ENCODE measurements at regions not wholly inside any gene's neighbourhood (a gene's known extent, or its start where the extent isn't known, plus 50 kb on each side); places are given as distances from the start of the nearest gene placed in this dataset.

- TF ChIP-seq CTCF (conservative IDR thresholded peaks at IDR 0.05; ENCODE audit: low read depth, low read length): no peak
- no peak for TF ChIP-seq EZH2phosphoT487 (IDR thresholded peaks at IDR 0.05; ENCODE audit: borderline replicate concordance, low read length)
Measured at GRCh38 chr6:58198301-58198700, 880.9 kb downstream of the PRIM2 start.
